Esophagus muscularis mucosa (tissue), 3 donors: ENCODE measurements at regions not wholly inside any gene's neighbourhood (a gene's known extent, or its start where the extent isn't known, plus 50 kb on each side); places are given as distances from the start of the nearest gene placed in this dataset.

Experiments
- CTCF ChIP-seq, 3 experiments: fragments of 200-600 bp in 2 of 3; fragments of 450-650 bp in 1 of 3; sonication (generic) in 2 of 3; IDR thresholded peaks; one replicate each; pipeline ENCODE4 v1.5.1; 2017 to 2019; ENCODE audit warnings: antibody characterized with exemption in 3 of 3, mild to moderate bottlenecking in 2 of 3, moderate library complexity in 1 of 3
- POLR2A ChIP-seq: fragments of 450-650 bp; IDR thresholded peaks from one replicate; pipeline ENCODE4 v1.6.1; 2017; ENCODE audit warnings: antibody characterized with exemption, moderate library complexity, mild to moderate bottlenecking, low read depth

DNA sequence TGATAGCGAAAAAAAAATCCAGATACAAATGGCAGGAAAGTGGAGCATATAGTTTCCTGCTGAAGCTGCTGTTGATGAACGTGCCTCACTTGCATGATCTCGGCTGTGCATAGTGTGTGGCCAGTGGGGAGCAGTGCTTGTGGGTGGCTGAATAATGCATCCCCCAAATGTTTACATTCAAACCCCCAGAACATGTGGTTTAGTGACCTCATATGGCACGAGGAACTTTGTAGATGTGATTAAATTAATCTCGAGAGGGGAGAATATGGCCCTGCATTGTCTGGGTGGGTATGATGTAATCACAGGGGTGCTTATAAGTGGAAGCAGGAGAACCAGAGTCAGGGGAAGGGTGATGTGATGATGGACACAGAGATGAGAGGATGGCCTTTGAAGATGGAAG lies 425.0 kb downstream of the TMEM121 start:
- TF ChIP-seq CTCF (IDR thresholded peaks at IDR 0.05) (no peak), POLR2A (no peak)
